ENCODE measurements at regions not wholly inside any gene's neighbourhood (a gene's known extent, or its start where the extent isn't known, plus 50 kb on each side); places are given as distances from the start of the nearest gene placed in this dataset.

DNA sequence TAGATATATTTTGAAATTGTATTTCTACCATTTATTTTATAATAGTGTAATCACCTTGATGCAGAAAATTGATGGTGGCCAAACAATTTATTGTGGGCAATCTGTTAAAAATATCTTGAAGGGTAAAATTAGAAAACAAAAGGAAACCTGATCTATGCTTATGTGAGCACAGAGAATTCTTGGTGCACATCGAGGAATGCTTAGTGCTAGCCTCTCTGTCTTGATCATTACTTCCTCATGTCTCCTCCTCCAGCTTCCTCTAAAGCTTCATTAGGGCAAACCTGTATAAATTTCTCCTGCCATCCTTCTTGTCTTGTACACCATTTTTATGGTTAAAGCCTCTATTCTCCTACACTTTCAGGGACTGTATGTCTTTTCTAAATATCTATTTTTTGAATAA lies 725.8 kb downstream of the RAPGEF2 start:
- TF ChIP-seq, protein P1, sequence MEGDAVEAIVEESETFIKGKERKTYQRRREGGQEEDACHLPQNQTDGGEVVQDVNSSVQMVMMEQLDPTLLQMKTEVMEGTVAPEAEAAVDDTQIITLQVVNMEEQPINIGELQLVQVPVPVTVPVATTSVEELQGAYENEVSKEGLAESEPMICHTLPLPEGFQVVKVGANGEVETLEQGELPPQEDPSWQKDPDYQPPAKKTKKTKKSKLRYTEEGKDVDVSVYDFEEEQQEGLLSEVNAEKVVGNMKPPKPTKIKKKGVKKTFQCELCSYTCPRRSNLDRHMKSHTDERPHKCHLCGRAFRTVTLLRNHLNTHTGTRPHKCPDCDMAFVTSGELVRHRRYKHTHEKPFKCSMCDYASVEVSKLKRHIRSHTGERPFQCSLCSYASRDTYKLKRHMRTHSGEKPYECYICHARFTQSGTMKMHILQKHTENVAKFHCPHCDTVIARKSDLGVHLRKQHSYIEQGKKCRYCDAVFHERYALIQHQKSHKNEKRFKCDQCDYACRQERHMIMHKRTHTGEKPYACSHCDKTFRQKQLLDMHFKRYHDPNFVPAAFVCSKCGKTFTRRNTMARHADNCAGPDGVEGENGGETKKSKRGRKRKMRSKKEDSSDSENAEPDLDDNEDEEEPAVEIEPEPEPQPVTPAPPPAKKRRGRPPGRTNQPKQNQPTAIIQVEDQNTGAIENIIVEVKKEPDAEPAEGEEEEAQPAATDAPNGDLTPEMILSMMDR (conservative IDR thresholded peaks at IDR 0.05; ENCODE audit: control insufficient read depth, insufficient read depth, low read depth, low read length): no peak
- no peak overlapping the region for H3K4me3 ChIP-seq (ENCODE audit: control insufficient read depth, low read depth, low read length)
- DNase-seq (ENCODE audit: low read depth): no peak

DNA sequence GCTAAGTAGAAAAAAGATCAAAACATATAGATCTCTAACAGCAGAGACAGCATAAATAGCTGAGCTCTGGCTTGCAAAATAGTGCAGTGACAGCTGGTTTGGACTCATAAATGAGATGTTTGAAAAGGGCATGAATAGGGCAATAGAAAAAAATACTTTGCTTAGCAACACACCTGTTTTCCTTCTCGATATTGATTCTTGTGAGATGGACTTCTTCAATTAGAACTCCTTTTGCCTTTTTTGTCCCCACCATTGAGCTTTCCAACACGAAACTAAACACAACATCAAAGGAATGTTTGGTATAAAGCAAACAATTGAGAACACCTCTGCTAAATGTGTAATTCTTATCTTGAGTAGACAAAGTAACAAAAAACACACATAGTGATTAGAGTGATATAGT lies 726.3 kb downstream of the RAPGEF2 start:
- no peak overlapping the region for H3K4me3 ChIP-seq (ENCODE audit: control insufficient read depth, low read depth, low read length)
- TF ChIP-seq, protein P1 (conservative IDR thresholded peaks at IDR 0.05; ENCODE audit: control insufficient read depth, insufficient read depth, low read depth, low read length): no peak
- DNase-seq (ENCODE audit: low read depth): no peak

- TF ChIP-seq, protein P1 (conservative IDR thresholded peaks at IDR 0.05; ENCODE audit: control insufficient read depth, insufficient read depth, low read depth, low read length): no peak
Observed at GRCh38 chr4:159837071-159837470, 734.2 kb downstream of the RAPGEF2 start.

DNA sequence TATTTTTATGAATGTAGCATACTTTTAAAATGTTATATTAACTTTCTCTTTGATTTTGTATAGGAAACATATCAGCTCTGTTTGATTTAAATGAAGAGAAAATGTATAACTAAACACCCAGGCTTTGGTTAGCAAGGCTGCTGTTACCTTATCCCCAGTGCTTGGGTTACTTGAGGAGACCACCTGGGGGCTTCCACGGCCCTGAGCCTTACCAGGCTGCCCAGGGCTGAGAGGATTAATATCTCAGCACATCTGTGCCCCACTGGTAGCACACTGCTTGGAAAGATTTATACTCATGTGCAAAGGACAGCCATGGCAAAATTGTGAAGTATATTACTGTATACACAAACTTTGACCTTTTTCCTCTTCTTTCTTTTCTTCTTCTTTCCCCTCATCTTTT lies 752.9 kb downstream of the RAPGEF2 start:
- TF ChIP-seq, protein P1 (conservative IDR thresholded peaks at IDR 0.05; ENCODE audit: control insufficient read depth, insufficient read depth, low read depth, low read length): no peak
- H3K4me3 ChIP-seq (ENCODE audit: control insufficient read depth, low read depth, low read length): no peak overlapping the region
- no peak for DNase-seq (ENCODE audit: low read depth)

More at GRCh38 chr4:159837071-159837470, 734.2 kb downstream of the RAPGEF2 start:
- H3K4me3 ChIP-seq (ENCODE audit: control insufficient read depth, low read depth, low read length): no peak overlapping the region
- no peak for DNase-seq (ENCODE audit: low read depth)

- TF ChIP-seq, protein P1 (conservative IDR thresholded peaks at IDR 0.05; ENCODE audit: control insufficient read depth, insufficient read depth, low read depth, low read length): no peak
- DNase-seq (ENCODE audit: low read depth): no peak
- no peak overlapping the region for H3K4me3 ChIP-seq (ENCODE audit: control insufficient read depth, low read depth, low read length)
Observed at GRCh38 chr4:159856451-159856850, 753.6 kb downstream of the RAPGEF2 start.

- no peak overlapping the region for H3K4me3 ChIP-seq (ENCODE audit: control insufficient read depth, low read depth, low read length)
- TF ChIP-seq, protein P1 (conservative IDR thresholded peaks at IDR 0.05; ENCODE audit: control insufficient read depth, insufficient read depth, low read depth, low read length): no peak
- no peak for DNase-seq (ENCODE audit: low read depth)
Observed at GRCh38 chr4:159859656-159860148, 756.8 kb downstream of the RAPGEF2 start.

DNA sequence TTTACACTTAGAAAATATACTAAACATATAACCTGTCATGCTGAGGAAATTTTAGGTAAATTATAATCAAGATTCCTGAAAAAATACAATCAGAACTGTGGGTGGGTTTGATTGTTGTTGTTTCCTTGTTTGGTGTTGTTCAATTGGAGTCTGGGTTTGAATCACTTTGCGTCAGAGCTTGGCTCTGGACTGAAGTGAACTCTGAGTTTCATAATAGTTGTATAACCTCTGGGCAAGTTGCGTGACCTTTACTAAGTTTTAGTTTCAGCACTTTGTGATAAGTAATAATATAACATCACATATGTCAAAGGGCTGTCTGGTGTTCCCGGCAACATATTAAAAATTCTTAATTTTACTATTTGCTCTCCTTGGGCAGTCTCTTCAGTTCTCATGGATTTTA lies 758.1 kb downstream of the RAPGEF2 start:
- TF ChIP-seq, protein P1 (conservative IDR thresholded peaks at IDR 0.05; ENCODE audit: control insufficient read depth, insufficient read depth, low read depth, low read length): no peak
- H3K4me3 ChIP-seq (ENCODE audit: control insufficient read depth, low read depth, low read length): no peak overlapping the region
- no peak for DNase-seq (ENCODE audit: low read depth)

Data from fibroblast of mammary gland (primary cell).